HL-60 (cell line): ENCODE measurements at regions not wholly inside any gene's neighbourhood (a gene's known extent, or its start where the extent isn't known, plus 50 kb on each side); places are given as distances from the start of the nearest gene placed in this dataset.

Experiments used
- CTCF ChIP-seq: IDR thresholded peaks from one replicate; pipeline ENCODE4 v1.5.1; 2011; ENCODE audit warnings: low read length, control low read depth, inconsistent platforms; ENCODE audit not compliant: insufficient read depth
- GABPA ChIP-seq: IDR thresholded peaks from 2 replicates; pipeline ENCODE4 v1.6.1; 2012; ENCODE audit warnings: low read depth
- POLR2AphosphoS5 ChIP-seq: IDR thresholded peaks from 2 replicates; pipeline ENCODE4 v1.6.1; 2012; ENCODE audit warnings: low read depth
- REST ChIP-seq: IDR thresholded peaks from 2 replicates; pipeline ENCODE4 v1.6.1; 2012; ENCODE audit warnings: low read depth; ENCODE audit not compliant: insufficient replicate concordance

GRCh38 chr2:240208631-240209211 is 68.3 kb upstream of the OTOS start:
- no peak for TF ChIP-seq CTCF
- TF ChIP-seq POLR2AphosphoS5: no peak
- no peak for TF ChIP-seq REST
- no peak for TF ChIP-seq GABPA
